GM23338 (cell line): ENCODE measurements at regions not wholly inside any gene's neighbourhood (a gene's known extent, or its start where the extent isn't known, plus 50 kb on each side); places are given as distances from the start of the nearest gene placed in this dataset.

Source experiments
- CTCF ChIP-seq, 2 experiments: fragments of 200-600 bp in 1 of 2; sonication (generic) in 1 of 2; conservative IDR thresholded peaks; 2 replicates each; pipeline versions ENCODE4 v1.5.1 to v1.6.1; 2016 to 2017; ENCODE audit warnings: antibody characterized with exemption in 2 of 2, low read depth in 2 of 2, mild to moderate bottlenecking in 2 of 2, moderate library complexity in 1 of 2
- EZH2 ChIP-seq: fragments of 200-600 bp; sonication (generic); IDR thresholded peaks from one replicate; pipeline ENCODE4 v1.8.0; 2017; ENCODE audit warnings: antibody characterized with exemption, mild to moderate bottlenecking, low read depth; ENCODE audit not compliant: unreplicated experiment
- EZH2phosphoT487 ChIP-seq: fragments of 200-600 bp; sonication (generic); IDR thresholded peaks from one replicate; pipeline ENCODE4 v1.8.1; 2018; ENCODE audit warnings: antibody characterized with exemption; ENCODE audit not compliant: unreplicated experiment
- JUNB ChIP-seq: IDR thresholded peaks from one replicate; pipeline ENCODE4 v1.6.1; 2016; ENCODE audit warnings: antibody characterized with exemption; ENCODE audit not compliant: unreplicated experiment
- POLR2AphosphoS5 ChIP-seq: IDR thresholded peaks from 2 replicates; pipeline ENCODE4 v1.6.1; 2016; ENCODE audit warnings: antibody characterized with exemption, low read depth
- STAT1 ChIP-seq: IDR thresholded peaks from one replicate; pipeline ENCODE4 v1.6.1; 2016; ENCODE audit warnings: antibody characterized with exemption; ENCODE audit not compliant: unreplicated experiment
- ZNF331 ChIP-seq: fragments of 250-450 bp; sonication (Bioruptor Pico); IDR thresholded peaks from 2 replicates; pipeline ENCODE4 v1.5.0; 2020; ENCODE audit warnings: low read depth, mild to moderate bottlenecking, moderate library complexity

DNA sequence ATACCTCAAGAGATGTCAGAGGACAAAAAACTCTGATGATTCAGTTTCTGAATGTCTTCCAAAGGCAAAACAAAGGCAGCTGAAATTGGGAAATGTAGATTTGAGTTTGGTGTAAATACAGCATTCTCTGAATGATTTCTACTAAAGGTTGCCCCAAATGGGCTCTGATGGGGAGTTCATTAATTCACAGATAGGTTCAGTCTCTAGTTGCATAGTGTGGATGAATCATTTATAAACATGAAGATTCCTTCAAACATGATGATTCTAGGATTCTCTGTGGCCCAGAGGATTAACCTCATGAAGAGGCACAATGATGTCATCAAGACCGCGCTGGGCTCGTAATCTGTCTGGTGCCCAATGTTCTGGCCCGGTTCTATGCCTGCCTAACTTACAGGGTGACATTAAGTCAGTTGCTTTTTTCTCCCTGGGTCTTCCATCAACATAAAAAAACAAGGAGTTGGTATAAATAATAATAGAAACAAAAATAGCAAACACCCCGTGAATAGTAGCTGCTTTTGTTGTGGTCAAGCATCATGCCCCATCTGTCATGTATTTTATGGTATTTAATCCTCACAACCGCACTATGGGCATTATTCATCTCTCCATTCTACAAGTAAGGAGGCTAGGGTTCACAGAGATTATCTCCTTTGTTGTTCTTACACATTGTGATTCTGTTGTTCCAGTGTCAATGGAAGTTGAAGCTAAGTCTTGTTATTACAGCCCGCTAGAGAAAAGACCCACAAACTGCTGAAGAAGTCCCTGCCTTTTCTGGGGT lies 509.6 kb upstream of the USP24 start:
- TF ChIP-seq CTCF (conservative IDR thresholded peaks at IDR 0.05; ENCODE audit: low read depth in 2 of 2) = no peak
- TF ChIP-seq POLR2AphosphoS5 = no peak
- no peak for TF ChIP-seq EZH2phosphoT487
- no peak for TF ChIP-seq ZNF331 (CRISPR knock-in tag)
- no peak for TF ChIP-seq STAT1
- no peak for TF ChIP-seq EZH2
- no peak for TF ChIP-seq JUNB
